ENCODE measurements at regions not wholly inside any gene's neighbourhood (a gene's known extent, or its start where the extent isn't known, plus 50 kb on each side); places are given as distances from the start of the nearest gene placed in this dataset.
"Not testable (repeated sequence)": the region's sequence is repeated elsewhere in the genome, so short reads cannot be mapped to it uniquely, and the experiment has no call there.

GRCh38 chrX:88828011-88828410 lies 81.0 kb downstream of the CPXCR1 start:
- CTCF ChIA-PET, result no interaction called here
- no peak for DNase-seq
- no peak overlapping the region for H3K27ac Mint-ChIP-seq
- no peak overlapping the region for H3K4me3 Mint-ChIP-seq
- H3K9me3 Mint-ChIP-seq, result peaks cover 1% of the 10 kb centered on the region
- H3K4me1 Mint-ChIP-seq (ENCODE audit: low read depth), result no peaks in the 10 kb centered on the region
- no peaks in the 10 kb centered on the region for H3K27me3 Mint-ChIP-seq (ENCODE audit: low read depth)
- H3K36me3 Mint-ChIP-seq (ENCODE audit: low read depth), result no peaks in the 10 kb centered on the region
- intact Hi-C loops (cut with micrococcal nuclease), result no loop called here

GRCh38 chrX:88830111-88830510 lies 83.1 kb downstream of the CPXCR1 start:
- no peak for DNase-seq
- no peak overlapping the region for H3K27ac Mint-ChIP-seq
- no peaks in the 10 kb centered on the region for H3K4me1 Mint-ChIP-seq (ENCODE audit: low read depth)
- H3K27me3 Mint-ChIP-seq (ENCODE audit: low read depth), result no peaks in the 10 kb centered on the region
- CTCF ChIA-PET, result no interaction called here
- H3K9me3 Mint-ChIP-seq, result peaks cover 1% of the 10 kb centered on the region
- no peaks in the 10 kb centered on the region for H3K36me3 Mint-ChIP-seq (ENCODE audit: low read depth)
- intact Hi-C loops (cut with micrococcal nuclease), result no loop called here
- H3K4me3 Mint-ChIP-seq, result no peak overlapping the region

- H3K27me3 Mint-ChIP-seq (ENCODE audit: low read depth); DNase-seq; H3K4me1 Mint-ChIP-seq (ENCODE audit: low read depth); H3K4me3 Mint-ChIP-seq; H3K27ac Mint-ChIP-seq; H3K36me3 Mint-ChIP-seq (ENCODE audit: low read depth); H3K9me3 Mint-ChIP-seq; CTCF ChIA-PET; intact Hi-C loops (cut with micrococcal nuclease): not testable (repeated sequence)
These were observed 90.7 kb downstream of the CPXCR1 start for GRCh38 chrX:88837721-88838120.

GRCh38 chrX:88838392-88838791 lies 91.4 kb downstream of the CPXCR1 start:
- intact Hi-C loops (cut with micrococcal nuclease), result no loop called here
- H3K4me1 Mint-ChIP-seq (ENCODE audit: low read depth), result no peaks in the 10 kb centered on the region
- no peaks in the 10 kb centered on the region for H3K27me3 Mint-ChIP-seq (ENCODE audit: low read depth)
- DNase-seq, result no peak
- H3K4me3 Mint-ChIP-seq, result no peak overlapping the region
- CTCF ChIA-PET, result no interaction called here
- H3K9me3 Mint-ChIP-seq, result peaks cover 2% of the 10 kb centered on the region
- H3K36me3 Mint-ChIP-seq (ENCODE audit: low read depth), result no peaks in the 10 kb centered on the region
- H3K27ac Mint-ChIP-seq, result no peak overlapping the region

GRCh38 chrX:88843841-88844240 lies 96.8 kb downstream of the CPXCR1 start:
- H3K27ac Mint-ChIP-seq; H3K27me3 Mint-ChIP-seq (ENCODE audit: low read depth); H3K4me3 Mint-ChIP-seq; H3K36me3 Mint-ChIP-seq (ENCODE audit: low read depth); CTCF ChIA-PET; H3K4me1 Mint-ChIP-seq (ENCODE audit: low read depth); intact Hi-C loops (cut with micrococcal nuclease); DNase-seq; H3K9me3 Mint-ChIP-seq: not testable (repeated sequence)

- Mint-ChIP-seq H3K36me3 (ENCODE audit: low read depth) (no peaks in the 10 kb centered on the region), H3K4me1 (ENCODE audit: low read depth) (no peaks in the 10 kb centered on the region), H3K4me3 (no peak overlapping the region), H3K9me3 (no peaks in the 10 kb centered on the region), H3K27me3 (ENCODE audit: low read depth) (no peaks in the 10 kb centered on the region), H3K27ac (no peak overlapping the region)
- CTCF ChIA-PET, result no interaction called here
- DNase-seq, result no peak
- intact Hi-C loops (cut with micrococcal nuclease), result no loop called here
These were observed 106.9 kb downstream of the CPXCR1 start for GRCh38 chrX:88853925-88854324.

- no peaks in the 10 kb centered on the region for H3K36me3 Mint-ChIP-seq (ENCODE audit: low read depth)
- intact Hi-C loops (cut with micrococcal nuclease), result no loop called here
- no peaks in the 10 kb centered on the region for H3K4me1 Mint-ChIP-seq (ENCODE audit: low read depth)
- CTCF ChIA-PET, result no interaction called here
- no peak overlapping the region for H3K27ac Mint-ChIP-seq
- no peak for DNase-seq
- no peak overlapping the region for H3K4me3 Mint-ChIP-seq
- no peaks in the 10 kb centered on the region for H3K9me3 Mint-ChIP-seq
- H3K27me3 Mint-ChIP-seq (ENCODE audit: low read depth), result no peaks in the 10 kb centered on the region
These were observed 116.7 kb downstream of the CPXCR1 start for GRCh38 chrX:88863726-88864125.

GRCh38 chrX:88865634-88866033 lies 118.6 kb downstream of the CPXCR1 start:
- no peaks in the 10 kb centered on the region for H3K9me3 Mint-ChIP-seq
- no peaks in the 10 kb centered on the region for H3K36me3 Mint-ChIP-seq (ENCODE audit: low read depth)
- no peak overlapping the region for H3K4me3 Mint-ChIP-seq
- no peak overlapping the region for H3K27ac Mint-ChIP-seq
- H3K4me1 Mint-ChIP-seq (ENCODE audit: low read depth), result no peaks in the 10 kb centered on the region
- DNase-seq, result no peak
- CTCF ChIA-PET, result no interaction called here
- H3K27me3 Mint-ChIP-seq (ENCODE audit: low read depth), result no peaks in the 10 kb centered on the region
- intact Hi-C loops (cut with micrococcal nuclease), result no loop called here

- no peak overlapping the region for H3K4me3 Mint-ChIP-seq
- H3K27me3 Mint-ChIP-seq (ENCODE audit: low read depth), result no peaks in the 10 kb centered on the region
- no peaks in the 10 kb centered on the region for H3K4me1 Mint-ChIP-seq (ENCODE audit: low read depth)
- no peak overlapping the region for H3K27ac Mint-ChIP-seq
- no peaks in the 10 kb centered on the region for H3K9me3 Mint-ChIP-seq
- CTCF ChIA-PET, result interaction anchor here (0.7 kb wide), 1 partner anchor 33 kb away, joined by 6 read pairs; no protein-coding TSS in a partner anchor
- no peaks in the 10 kb centered on the region for H3K36me3 Mint-ChIP-seq (ENCODE audit: low read depth)
- intact Hi-C loops (cut with micrococcal nuclease), result no loop called here
- DNase-seq, result no peak
These were observed 134.5 kb downstream of the CPXCR1 start for GRCh38 chrX:88881536-88881935.

- Mint-ChIP-seq H3K27ac (no peak overlapping the region), H3K36me3 (ENCODE audit: low read depth) (no peaks in the 10 kb centered on the region), H3K4me3 (no peak overlapping the region), H3K4me1 (ENCODE audit: low read depth) (no peaks in the 10 kb centered on the region), H3K27me3 (ENCODE audit: low read depth) (no peaks in the 10 kb centered on the region), H3K9me3 (no peaks in the 10 kb centered on the region)
- CTCF ChIA-PET, result no interaction called here
- DNase-seq, result no peak
- intact Hi-C loops (cut with micrococcal nuclease), result no loop called here
These were observed 136.2 kb downstream of the CPXCR1 start for GRCh38 chrX:88883200-88883599.

- no peaks in the 10 kb centered on the region for H3K27me3 Mint-ChIP-seq (ENCODE audit: low read depth)
- intact Hi-C loops (cut with micrococcal nuclease), result no loop called here
- no peaks in the 10 kb centered on the region for H3K4me1 Mint-ChIP-seq (ENCODE audit: low read depth)
- H3K27ac Mint-ChIP-seq, result no peak overlapping the region
- no peaks in the 10 kb centered on the region for H3K36me3 Mint-ChIP-seq (ENCODE audit: low read depth)
- H3K4me3 Mint-ChIP-seq, result no peak overlapping the region
- peaks cover 4% of the 10 kb centered on the region for H3K9me3 Mint-ChIP-seq
- DNase-seq, result no peak
- CTCF ChIA-PET, result no interaction called here
These were observed 139.9 kb downstream of the CPXCR1 start for GRCh38 chrX:88886908-88887307.

- H3K36me3 Mint-ChIP-seq (ENCODE audit: low read depth), result no peaks in the 10 kb centered on the region
- peaks cover 9% of the 10 kb centered on the region for H3K9me3 Mint-ChIP-seq
- H3K4me3 Mint-ChIP-seq, result no peak overlapping the region
- intact Hi-C loops (cut with micrococcal nuclease), result no loop called here
- no peaks in the 10 kb centered on the region for H3K4me1 Mint-ChIP-seq (ENCODE audit: low read depth)
- H3K27ac Mint-ChIP-seq, result no peak overlapping the region
- CTCF ChIA-PET, result no interaction called here
- H3K27me3 Mint-ChIP-seq (ENCODE audit: low read depth), result no peaks in the 10 kb centered on the region
- no peak for DNase-seq
These were observed 157.1 kb downstream of the CPXCR1 start for GRCh38 chrX:88903989-88904718.

- intact Hi-C loops (cut with micrococcal nuclease), result no loop called here
- peaks cover 6% of the 10 kb centered on the region for H3K9me3 Mint-ChIP-seq
- no peaks in the 10 kb centered on the region for H3K27me3 Mint-ChIP-seq (ENCODE audit: low read depth)
- H3K27ac Mint-ChIP-seq, result no peak overlapping the region
- no peak for DNase-seq
- no peak overlapping the region for H3K4me3 Mint-ChIP-seq
- no peaks in the 10 kb centered on the region for H3K36me3 Mint-ChIP-seq (ENCODE audit: low read depth)
- H3K4me1 Mint-ChIP-seq (ENCODE audit: low read depth), result no peaks in the 10 kb centered on the region
- CTCF ChIA-PET, result no interaction called here
These were observed 161.0 kb downstream of the CPXCR1 start for GRCh38 chrX:88908056-88908455.
